T-helper 1 cell treated with Interleukin-12 subunit alpha and Interleukin-12 subunit beta and Interleukin-4 antibody, amounts not matched to agents 30 ng/mL and 1 ng/mL, for 36 hours (primary cell): ENCODE measurements at regions not wholly inside any gene's neighbourhood (a gene's known extent, or its start where the extent isn't known, plus 50 kb on each side); places are given as distances from the start of the nearest gene placed in this dataset.

ENCODE experiments used
- intact Hi-C: fragments of 100-400 bp; cut with micrococcal nuclease; formaldehyde crosslinking; loops from one replicate; pipeline ENCODE4 v1.15.1; 2024

DNA sequence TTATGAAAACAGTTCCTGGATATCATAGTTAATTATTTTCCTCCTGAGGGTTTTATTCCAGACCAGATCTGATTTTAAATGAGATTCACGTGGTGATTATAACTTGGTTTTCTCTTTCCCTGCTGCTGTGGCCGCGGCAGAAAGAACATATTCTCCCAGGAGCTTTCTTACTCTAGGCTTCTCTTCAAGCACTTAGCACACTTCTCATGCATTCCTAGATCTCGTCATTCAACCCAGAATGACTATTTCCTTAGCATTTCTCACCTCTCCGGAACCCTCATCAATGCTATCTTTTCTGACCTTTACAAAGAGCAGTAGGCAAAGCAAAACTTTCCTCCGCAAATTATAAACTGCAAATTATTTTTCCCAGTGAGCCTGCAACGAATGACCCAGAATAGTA, 122.9 kb downstream of the GPAT3 start:
- intact Hi-C loops, result no loop called here

DNA sequence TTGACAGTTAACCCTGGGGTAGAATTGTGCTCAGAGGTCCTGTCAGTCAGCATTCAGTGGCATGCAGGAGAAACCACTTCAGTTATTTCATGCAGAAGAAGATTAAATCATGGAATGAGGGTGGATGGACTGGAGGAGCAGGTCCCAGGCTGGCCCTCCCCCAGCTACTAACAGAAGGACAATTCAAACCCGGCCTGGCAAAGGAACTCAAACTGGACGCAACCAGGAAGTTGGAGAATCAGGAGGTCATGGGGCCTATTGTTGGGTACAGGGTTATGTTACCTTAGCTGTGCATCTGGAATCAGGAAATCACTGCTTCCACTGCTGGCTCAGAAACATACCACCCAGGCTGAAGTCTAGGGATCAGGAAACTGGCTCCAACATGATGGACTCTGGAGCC, 121.4 kb downstream of the GPAT3 start:
- intact Hi-C loops, result no loop called here
